ENCODE measurements at regions not wholly inside any gene's neighbourhood (a gene's known extent, or its start where the extent isn't known, plus 50 kb on each side); places are given as distances from the start of the nearest gene placed in this dataset.

- no peak for TF ChIP-seq CTCF (IDR thresholded peaks at IDR 0.05)
- no peak for DNase-seq
- no peaks in the 10 kb centered on the region for H3K9me3 ChIP-seq
- H3K4me3 ChIP-seq = no peak overlapping the region
- intact Hi-C loops (cut with DNase I) = no loop called here
- H3K27me3 ChIP-seq = no peaks in the 10 kb centered on the region
- no peaks in the 10 kb centered on the region for H3K4me1 ChIP-seq
- no peak overlapping the region for H3K9ac ChIP-seq (ENCODE audit: low read depth in 2 of 2, low read length in 2 of 2)
- H3K27ac ChIP-seq = no peak overlapping the region
- no peaks in the 10 kb centered on the region for H3K36me3 ChIP-seq
Measured at GRCh38 chr18:43578211-43578610, 300.9 kb upstream of the SYT4 start.

GRCh38 chr18:43578706-43579105, 301.4 kb upstream of the SYT4 start:
- intact Hi-C loops (cut with DNase I) = no loop called here
- Histone ChIP-seq H3K36me3 (no peaks in the 10 kb centered on the region), H3K9ac (ENCODE audit: low read depth in 2 of 2, low read length in 2 of 2) (no peak overlapping the region), H3K27ac (no peak overlapping the region), H3K4me1 (no peaks in the 10 kb centered on the region), H3K4me3 (no peak overlapping the region), H3K27me3 (no peaks in the 10 kb centered on the region), H3K9me3 (no peaks in the 10 kb centered on the region)
- DNase-seq = no peak
- no peak for TF ChIP-seq CTCF (IDR thresholded peaks at IDR 0.05)

- no peak for DNase-seq
- Histone ChIP-seq H3K4me1 (no peaks in the 10 kb centered on the region), H3K9me3 (no peaks in the 10 kb centered on the region), H3K27ac (no peak overlapping the region), H3K9ac (ENCODE audit: low read depth in 2 of 2, low read length in 2 of 2) (no peak overlapping the region), H3K4me3 (no peak overlapping the region), H3K27me3 (no peaks in the 10 kb centered on the region), H3K36me3 (no peaks in the 10 kb centered on the region)
- intact Hi-C loops (cut with DNase I) = no loop called here
- no peak for TF ChIP-seq CTCF (IDR thresholded peaks at IDR 0.05)
Measured at GRCh38 chr18:43581936-43582519, 304.7 kb upstream of the SYT4 start.

- Histone ChIP-seq H3K4me1 (no peaks in the 10 kb centered on the region), H3K9me3 (no peaks in the 10 kb centered on the region), H3K27ac (no peak overlapping the region), H3K4me3 (no peak overlapping the region), H3K36me3 (no peaks in the 10 kb centered on the region), H3K27me3 (no peaks in the 10 kb centered on the region), H3K9ac (ENCODE audit: low read depth in 2 of 2, low read length in 2 of 2) (no peak overlapping the region)
- intact Hi-C loops (cut with DNase I) = no loop called here
- DNase-seq = no peak
- TF ChIP-seq CTCF (IDR thresholded peaks at IDR 0.05) = peak; percentile 59
Measured at GRCh38 chr18:43587538-43588153, 310.4 kb upstream of the SYT4 start.

- intact Hi-C loops (cut with DNase I) = no loop called here
- TF ChIP-seq CTCF (IDR thresholded peaks at IDR 0.05) = no peak
- DNase-seq = no peak
Measured at GRCh38 chr18:43588838-43589237, 311.5 kb upstream of the SYT4 start.

More at GRCh38 chr18:43588838-43589237, 311.5 kb upstream of the SYT4 start:
- H3K9me3 ChIP-seq = no peaks in the 10 kb centered on the region
- no peak overlapping the region for H3K27ac ChIP-seq
- no peaks in the 10 kb centered on the region for H3K27me3 ChIP-seq
- H3K36me3 ChIP-seq = no peaks in the 10 kb centered on the region
- H3K4me3 ChIP-seq = no peak overlapping the region
- no peaks in the 10 kb centered on the region for H3K4me1 ChIP-seq
- H3K9ac ChIP-seq (ENCODE audit: low read depth in 2 of 2, low read length in 2 of 2) = no peak overlapping the region
